ENCODE measurements at regions not wholly inside any gene's neighbourhood (a gene's known extent, or its start where the extent isn't known, plus 50 kb on each side); places are given as distances from the start of the nearest gene placed in this dataset.

- H3K27me3 Mint-ChIP-seq (ENCODE audit: low read depth): peaks cover 38% of the 10 kb centered on the region
These were observed 159.5 kb upstream of the PDE10A start for GRCh38 chr6:165822501-165822900.

GRCh38 chr6:165821754-165822153 is 158.7 kb upstream of the PDE10A start:
- Mint-ChIP-seq H3K27me3 (ENCODE audit: low read depth) (peaks cover 38% of the 10 kb centered on the region), H3K36me3 (ENCODE audit: insufficient read depth in 2 of 2) (no peaks in the 10 kb centered on the region), H3K27ac (no peak overlapping the region), H3K4me3 (no peak overlapping the region), H3K4me1 (ENCODE audit: low read depth) (peaks cover 5% of the 10 kb centered on the region), H3K9me3 (no peaks in the 10 kb centered on the region)
- DNase-seq (no peak), ATAC-seq (replicated peaks in 1 of 2) (no peak)

More at GRCh38 chr6:165822501-165822900, 159.5 kb upstream of the PDE10A start:
- Mint-ChIP-seq H3K27ac (no peak overlapping the region), H3K36me3 (ENCODE audit: insufficient read depth in 2 of 2) (no peaks in the 10 kb centered on the region), H3K4me1 (ENCODE audit: low read depth) (peaks cover 5% of the 10 kb centered on the region), H3K4me3 (no peak overlapping the region), H3K9me3 (no peaks in the 10 kb centered on the region)
- no peak for DNase-seq
- no peak for ATAC-seq (replicated peaks in 1 of 2)

DNA sequence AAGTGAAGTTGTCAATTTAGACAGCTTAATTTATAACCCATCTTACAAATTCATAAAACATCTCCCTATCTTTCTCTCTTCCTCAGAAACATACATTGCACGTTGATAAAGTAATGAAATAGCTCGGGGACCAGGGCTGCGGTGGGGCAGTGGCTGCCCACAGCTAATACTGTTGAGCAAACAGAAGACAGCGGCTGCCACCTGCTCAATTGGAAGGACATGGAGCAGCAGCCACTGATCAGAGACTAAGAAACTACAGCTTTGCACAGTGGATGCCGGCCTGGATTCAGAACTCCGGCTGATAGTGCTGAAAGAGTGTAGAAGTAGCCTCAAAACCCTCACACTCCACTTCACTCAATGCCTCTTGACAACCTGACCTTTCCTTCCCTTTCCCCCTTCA is 157.9 kb upstream of the PDE10A start:
- peaks cover 5% of the 10 kb centered on the region for H3K4me1 Mint-ChIP-seq (ENCODE audit: low read depth)
- ATAC-seq (replicated peaks in 1 of 2) (no peak), DNase-seq (no peak)
- no peak overlapping the region for H3K27ac Mint-ChIP-seq
- no peaks in the 10 kb centered on the region for H3K36me3 Mint-ChIP-seq (ENCODE audit: insufficient read depth in 2 of 2)
- no peaks in the 10 kb centered on the region for H3K9me3 Mint-ChIP-seq
- H3K4me3 Mint-ChIP-seq: no peak overlapping the region
- peaks cover 38% of the 10 kb centered on the region for H3K27me3 Mint-ChIP-seq (ENCODE audit: low read depth)

DNA sequence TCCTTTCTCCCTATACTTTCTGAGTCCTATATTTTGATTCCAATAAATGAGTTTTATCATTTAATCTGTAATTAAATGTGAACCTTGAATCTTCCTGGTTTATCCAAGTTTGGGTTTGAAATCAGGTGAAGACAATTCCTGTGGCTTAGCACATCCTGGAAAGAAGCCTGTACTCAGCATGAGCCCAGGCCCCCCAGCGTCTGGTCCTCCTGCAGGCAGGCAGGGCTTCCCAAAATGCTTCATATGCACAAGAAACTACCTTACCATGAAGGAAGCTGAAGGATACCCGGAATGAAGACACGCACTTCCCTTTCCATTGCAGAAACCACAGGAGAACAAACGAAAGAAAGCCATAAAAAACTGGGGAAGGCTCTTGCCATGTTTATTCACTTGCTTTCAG is 157.4 kb upstream of the PDE10A start:
- no peaks in the 10 kb centered on the region for H3K9me3 Mint-ChIP-seq
- DNase-seq (no peak), ATAC-seq (replicated peaks in 1 of 2) (no peak)
- peaks cover 38% of the 10 kb centered on the region for H3K27me3 Mint-ChIP-seq (ENCODE audit: low read depth)
- H3K4me3 Mint-ChIP-seq: no peak overlapping the region
- no peaks in the 10 kb centered on the region for H3K36me3 Mint-ChIP-seq (ENCODE audit: insufficient read depth in 2 of 2)
- no peak overlapping the region for H3K27ac Mint-ChIP-seq
- H3K4me1 Mint-ChIP-seq (ENCODE audit: low read depth): peaks cover 5% of the 10 kb centered on the region

GRCh38 chr6:165819394-165819793 is 156.4 kb upstream of the PDE10A start:
- DNase-seq: no peak
- H3K27ac Mint-ChIP-seq: no peak overlapping the region
- H3K36me3 Mint-ChIP-seq (ENCODE audit: insufficient read depth in 2 of 2): no peaks in the 10 kb centered on the region
- ATAC-seq (replicated peaks in 1 of 2): no peak
- H3K4me3 Mint-ChIP-seq: no peak overlapping the region
- peaks cover 5% of the 10 kb centered on the region for H3K4me1 Mint-ChIP-seq (ENCODE audit: low read depth)
- H3K9me3 Mint-ChIP-seq: no peaks in the 10 kb centered on the region
- peaks cover 38% of the 10 kb centered on the region for H3K27me3 Mint-ChIP-seq (ENCODE audit: low read depth)

DNA sequence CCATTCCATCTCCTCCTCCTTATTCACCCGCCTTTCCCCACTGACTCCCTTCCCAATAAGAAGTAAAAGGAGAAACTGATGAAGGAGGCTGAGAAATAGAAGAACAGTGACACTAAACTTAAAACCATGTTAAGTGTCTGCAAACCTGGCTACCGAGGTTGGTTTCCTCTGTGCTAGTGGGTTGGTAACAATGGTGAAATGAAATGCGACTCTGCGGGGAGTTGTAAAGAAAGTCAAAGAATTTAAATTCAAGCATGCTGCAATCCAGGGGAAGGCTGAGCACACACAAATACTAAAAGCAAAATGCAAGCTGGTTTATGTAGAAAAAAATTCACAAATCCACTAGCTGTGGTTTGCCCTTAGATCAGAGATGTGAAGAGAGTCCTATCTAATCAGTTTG is 155.2 kb upstream of the PDE10A start:
- no peak overlapping the region for H3K27ac Mint-ChIP-seq
- no peak for DNase-seq
- H3K9me3 Mint-ChIP-seq: no peaks in the 10 kb centered on the region
- H3K36me3 Mint-ChIP-seq (ENCODE audit: insufficient read depth in 2 of 2): no peaks in the 10 kb centered on the region
- no peak for ATAC-seq (replicated peaks in 1 of 2)
- no peak overlapping the region for H3K4me3 Mint-ChIP-seq
- H3K27me3 Mint-ChIP-seq (ENCODE audit: low read depth): peaks cover 38% of the 10 kb centered on the region
- H3K4me1 Mint-ChIP-seq (ENCODE audit: low read depth): peaks cover 5% of the 10 kb centered on the region

DNA sequence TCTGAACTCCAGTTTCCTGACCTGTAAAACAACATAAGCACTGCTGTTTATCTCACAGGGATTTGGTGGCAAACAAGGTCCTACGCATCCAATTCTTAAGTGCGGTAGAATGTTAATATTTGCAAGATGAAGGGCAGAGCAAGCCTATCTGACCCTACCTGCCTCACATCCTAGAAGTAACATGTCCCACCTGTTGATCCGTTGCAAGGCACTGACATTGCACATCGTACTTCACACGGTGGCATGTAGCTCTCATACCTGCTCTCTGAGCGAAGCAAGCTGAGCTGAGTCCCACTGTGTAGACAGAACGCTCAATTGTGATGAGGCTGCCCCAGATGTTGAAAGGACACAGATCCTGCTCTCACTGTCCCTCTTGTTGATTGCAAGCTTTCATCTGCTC is 154.7 kb upstream of the PDE10A start:
- H3K4me3 Mint-ChIP-seq: no peak overlapping the region
- ATAC-seq (replicated peaks in 1 of 2) (no peak), DNase-seq (no peak)
- H3K27ac Mint-ChIP-seq: no peak overlapping the region
- no peaks in the 10 kb centered on the region for H3K36me3 Mint-ChIP-seq (ENCODE audit: insufficient read depth in 2 of 2)
- H3K9me3 Mint-ChIP-seq: no peaks in the 10 kb centered on the region
- peaks cover 5% of the 10 kb centered on the region for H3K4me1 Mint-ChIP-seq (ENCODE audit: low read depth)
- H3K27me3 Mint-ChIP-seq (ENCODE audit: low read depth): peaks cover 38% of the 10 kb centered on the region

DNA sequence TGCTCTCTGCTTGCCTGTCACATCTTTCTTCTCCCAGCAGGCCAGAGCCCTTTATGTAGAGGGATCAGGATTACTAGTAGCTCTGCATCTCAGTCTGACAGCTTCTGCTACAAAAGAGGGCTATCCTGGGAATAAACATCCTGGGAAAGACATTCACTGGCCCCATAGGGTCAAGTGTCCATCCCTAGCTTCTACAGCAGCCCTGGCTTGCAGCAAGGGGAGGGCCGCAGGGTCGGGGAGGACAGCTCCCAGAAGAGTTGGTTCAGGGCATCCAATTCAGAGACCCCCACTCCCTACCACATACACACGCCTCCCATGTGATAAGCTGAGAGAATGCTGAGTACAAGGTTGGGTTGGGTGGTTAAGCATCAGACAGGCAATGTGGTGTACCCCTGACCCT is 154.1 kb upstream of the PDE10A start:
- Mint-ChIP-seq H3K9me3 (no peaks in the 10 kb centered on the region), H3K27ac (no peak overlapping the region), H3K4me1 (ENCODE audit: low read depth) (peaks cover 5% of the 10 kb centered on the region), H3K27me3 (ENCODE audit: low read depth) (peaks cover 38% of the 10 kb centered on the region), H3K4me3 (no peak overlapping the region), H3K36me3 (ENCODE audit: insufficient read depth in 2 of 2) (no peaks in the 10 kb centered on the region)
- DNase-seq: no peak
- ATAC-seq (replicated peaks in 1 of 2): no peak

DNA sequence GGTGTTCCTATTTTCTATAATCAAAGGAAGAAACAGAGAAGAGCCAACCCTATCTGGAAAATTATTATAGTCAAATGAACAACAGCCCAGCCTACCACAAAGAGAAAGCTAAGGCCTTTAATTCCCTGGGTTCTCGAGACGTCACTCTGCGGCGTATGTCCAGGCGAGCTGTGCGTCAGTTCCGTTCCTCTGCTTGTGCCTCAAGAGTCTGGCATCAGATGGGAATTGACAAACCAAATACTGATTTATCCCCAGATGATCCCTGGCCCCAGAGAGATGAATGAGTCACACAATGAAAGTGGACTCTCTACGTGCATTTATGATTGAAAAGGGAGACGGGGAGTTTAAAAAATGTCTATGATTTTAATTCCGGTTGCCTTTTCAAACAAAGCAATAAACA is 151.6 kb upstream of the PDE10A start:
- no peak for DNase-seq
- ATAC-seq (replicated peaks in 1 of 2): no peak
- Mint-ChIP-seq H3K27ac (no peak overlapping the region), H3K4me3 (no peak overlapping the region), H3K9me3 (peaks cover 0 to 4% of the 10 kb centered on the region in 2 donors), H3K4me1 (ENCODE audit: low read depth) (peaks cover 5% of the 10 kb centered on the region), H3K27me3 (ENCODE audit: low read depth) (peaks cover 19% of the 10 kb centered on the region), H3K36me3 (ENCODE audit: insufficient read depth in 2 of 2) (peaks cover 0 to 5% of the 10 kb centered on the region in 2 donors)

DNA sequence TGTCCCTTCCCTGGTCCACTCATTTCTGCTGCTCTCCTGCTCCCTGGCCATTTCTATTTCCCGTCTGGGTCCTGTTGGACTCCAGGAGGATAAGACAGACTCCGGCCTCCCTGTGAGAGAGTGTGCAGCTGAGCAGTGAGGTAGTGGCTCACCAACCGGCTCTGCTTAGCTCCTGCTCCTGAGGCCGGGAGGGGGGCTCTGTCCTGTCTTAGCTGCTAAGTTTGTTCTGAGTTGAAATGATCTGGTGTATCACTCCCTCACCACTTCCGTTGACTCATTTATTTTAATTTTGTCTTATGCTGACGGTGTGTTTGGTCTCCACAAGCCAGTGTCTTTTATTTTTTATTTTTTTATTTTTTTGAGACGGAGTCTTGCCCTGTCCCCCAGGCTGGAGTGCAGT is 148.5 kb upstream of the PDE10A start:
- DNase-seq: no peak
- H3K9me3 Mint-ChIP-seq: peaks cover 2 to 7% of the 10 kb centered on the region in 2 donors

DNA sequence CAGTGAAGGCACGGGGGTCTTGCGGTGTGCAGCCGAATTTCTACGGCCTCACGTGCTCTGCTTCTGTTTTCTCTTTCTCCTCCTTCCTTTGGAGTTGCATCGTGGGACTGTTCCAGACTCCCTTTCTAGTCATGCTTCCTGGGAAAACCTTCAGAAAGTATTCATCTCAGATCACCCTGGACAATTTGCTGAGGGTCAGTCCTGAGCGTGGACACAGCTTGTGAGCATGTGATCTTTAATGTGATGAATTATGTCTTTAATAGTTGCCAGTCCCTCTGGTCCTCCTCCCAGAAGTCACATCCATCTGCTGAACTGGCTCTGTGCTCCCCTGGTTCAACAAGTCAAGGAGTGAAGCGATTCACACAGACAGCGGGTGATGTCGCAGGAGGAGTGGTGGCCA is 145.0 kb upstream of the PDE10A start:
- peaks cover 2 to 7% of the 10 kb centered on the region in 2 donors for H3K9me3 Mint-ChIP-seq
- peaks cover 4 to 5% of the 10 kb centered on the region in 2 donors for H3K36me3 Mint-ChIP-seq (ENCODE audit: insufficient read depth in 2 of 2)
- H3K4me1 Mint-ChIP-seq (ENCODE audit: low read depth): peaks cover 5% of the 10 kb centered on the region

More for the DNA sequence above, 148.5 kb upstream of the PDE10A start:
- H3K4me1 Mint-ChIP-seq (ENCODE audit: low read depth): no peaks in the 10 kb centered on the region
- no peak overlapping the region for H3K27ac Mint-ChIP-seq
- no peak overlapping the region for H3K4me3 Mint-ChIP-seq
- H3K36me3 Mint-ChIP-seq (ENCODE audit: insufficient read depth in 2 of 2): peaks cover 0 to 5% of the 10 kb centered on the region in 2 donors
- no peak for ATAC-seq (replicated peaks in 1 of 2)
- no peaks in the 10 kb centered on the region for H3K27me3 Mint-ChIP-seq (ENCODE audit: low read depth)

DNA sequence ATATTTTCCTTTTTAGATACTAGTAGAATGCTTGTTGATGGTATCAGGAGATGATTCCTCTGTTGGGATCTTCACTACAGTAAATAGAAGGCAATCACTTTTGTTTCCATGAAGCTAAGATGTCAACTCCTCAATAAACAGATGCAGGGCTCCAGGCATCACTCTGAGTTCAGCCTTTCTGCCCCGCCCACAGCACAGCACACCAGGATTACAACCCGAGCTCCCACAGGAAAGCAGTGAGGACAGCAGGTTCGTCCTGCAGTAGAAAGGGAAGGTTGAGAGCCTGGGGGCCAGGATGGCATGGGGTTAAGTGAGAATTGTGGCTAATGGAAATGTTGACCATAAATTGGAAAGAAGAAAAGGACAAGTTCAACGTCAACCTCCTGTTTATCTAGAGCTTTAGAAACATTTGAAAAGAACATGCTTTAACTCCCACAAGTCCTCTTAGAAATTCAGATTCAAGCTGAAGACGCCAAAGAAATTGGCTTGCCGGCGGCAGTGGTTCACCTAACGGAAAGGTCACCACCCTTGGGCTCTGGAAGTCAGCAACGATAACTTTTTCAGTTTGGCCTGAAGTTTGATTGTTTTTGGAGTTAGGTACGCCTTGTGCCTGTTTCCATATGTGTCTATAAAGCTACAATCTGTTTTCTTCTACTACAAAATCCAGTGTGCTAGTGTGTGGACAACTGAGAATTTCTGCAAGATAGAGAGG is 144.4 kb upstream of the PDE10A start:
- DNase-seq: no peak
- no peak overlapping the region for H3K4me3 Mint-ChIP-seq
- ATAC-seq (replicated peaks in 1 of 2): no peak
- H3K27ac Mint-ChIP-seq: no peak overlapping the region
- H3K27me3 Mint-ChIP-seq (ENCODE audit: low read depth): peaks cover 11% of the 10 kb centered on the region
- H3K9me3 Mint-ChIP-seq: peaks cover 2 to 7% of the 10 kb centered on the region in 2 donors
- peaks cover 5% of the 10 kb centered on the region for H3K4me1 Mint-ChIP-seq (ENCODE audit: low read depth)
- H3K36me3 Mint-ChIP-seq (ENCODE audit: insufficient read depth in 2 of 2): peaks cover 4 to 5% of the 10 kb centered on the region in 2 donors

More for the DNA sequence above, 145.0 kb upstream of the PDE10A start:
- Mint-ChIP-seq H3K27me3 (ENCODE audit: low read depth) (peaks cover 11% of the 10 kb centered on the region), H3K27ac (no peak overlapping the region), H3K4me3 (no peak overlapping the region)
- DNase-seq (no peak), ATAC-seq (replicated peaks in 1 of 2) (no peak)

DNA sequence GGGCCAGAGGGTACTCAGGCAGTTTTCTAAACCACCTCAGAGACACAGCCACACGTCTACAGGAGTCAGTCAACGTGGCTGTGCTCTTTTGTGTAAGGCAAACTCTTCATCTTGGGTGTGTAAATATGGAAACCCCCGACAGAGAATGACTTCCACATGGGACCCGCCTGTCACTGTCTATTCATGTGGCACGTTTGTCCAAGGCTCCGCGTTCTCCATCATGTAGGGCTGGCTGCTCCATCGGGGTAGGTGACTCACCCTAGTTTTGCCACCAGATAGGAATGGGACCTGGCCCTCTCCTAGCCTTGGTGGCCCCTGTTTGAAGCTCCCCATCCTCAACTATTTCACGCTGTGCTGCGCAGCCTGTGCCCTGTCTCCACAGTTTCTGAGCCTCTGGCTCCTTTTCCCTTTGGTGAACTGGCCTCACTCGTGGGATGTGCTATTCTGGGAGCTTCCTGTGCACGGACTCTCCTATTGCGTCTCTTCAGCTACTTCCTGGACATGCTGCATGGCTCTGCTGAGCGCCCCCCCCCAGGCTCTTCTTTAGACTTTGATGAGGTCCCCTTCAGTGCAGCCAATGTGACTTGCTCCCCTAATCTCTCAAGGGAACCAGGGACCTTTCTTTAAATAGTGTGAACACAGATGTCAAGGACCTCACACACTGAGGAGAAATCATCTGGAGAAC is 143.2 kb upstream of the PDE10A start:
- Mint-ChIP-seq H3K27ac (no peak overlapping the region), H3K4me1 (ENCODE audit: low read depth) (peaks cover 5% of the 10 kb centered on the region), H3K4me3 (no peak overlapping the region), H3K9me3 (peaks cover 2 to 7% of the 10 kb centered on the region in 2 donors), H3K27me3 (ENCODE audit: low read depth) (peaks cover 11% of the 10 kb centered on the region), H3K36me3 (ENCODE audit: insufficient read depth in 2 of 2) (peaks cover 4 to 5% of the 10 kb centered on the region in 2 donors)
- DNase-seq: no peak
- ATAC-seq (replicated peaks in 1 of 2): no peak
